ENCODE measurements at regions not wholly inside any gene's neighbourhood (a gene's known extent, or its start where the extent isn't known, plus 50 kb on each side); places are given as distances from the start of the nearest gene placed in this dataset.
A peak's percentile ranks its signal among the peaks of the same experiment; 100 is the strongest.

DNA sequence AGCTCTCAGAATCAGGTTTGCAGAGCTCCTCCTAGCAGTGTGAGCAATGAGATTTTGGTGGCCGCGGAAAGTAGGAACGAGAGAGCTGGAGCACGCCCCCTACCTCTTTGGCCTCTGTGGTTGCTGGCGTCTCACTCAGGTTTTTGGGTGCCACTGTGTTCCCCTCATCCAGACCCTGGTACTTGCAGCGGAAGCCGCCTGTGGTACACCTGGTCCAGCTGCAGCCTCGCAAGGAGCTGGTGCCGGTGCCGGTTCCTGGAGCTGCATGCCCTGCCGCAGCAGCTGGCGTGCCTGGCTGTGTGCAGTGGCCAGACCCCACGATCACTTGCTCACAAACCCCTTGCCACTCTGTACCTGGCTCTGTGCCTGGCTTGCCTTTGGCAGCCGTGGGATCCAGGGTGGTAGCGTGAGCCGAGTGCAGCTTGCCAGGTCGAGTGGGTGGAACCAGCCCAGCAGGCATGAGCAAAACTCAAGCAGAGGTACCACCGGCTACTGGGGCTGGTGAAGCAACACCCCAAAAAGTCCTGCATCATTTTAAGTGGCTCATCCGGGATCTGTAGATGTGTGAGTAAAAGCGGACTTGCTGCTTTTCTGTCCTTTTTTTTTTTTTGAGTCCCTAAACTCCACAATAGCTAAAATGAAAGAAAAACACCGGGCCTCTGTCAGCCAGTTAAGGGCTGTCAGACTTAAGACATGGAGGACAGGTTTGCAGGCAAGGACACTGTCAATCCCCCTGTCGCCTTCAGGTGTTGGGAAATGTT is 844.9 kb downstream of the KCNT2 start:
- no peaks in the 10 kb centered on the region for H3K27me3 Mint-ChIP-seq (ENCODE audit: low read depth)
- H3K4me3 Mint-ChIP-seq, result no peak overlapping the region
- no peaks in the 10 kb centered on the region for H3K4me1 Mint-ChIP-seq
- no peak overlapping the region for H3K27ac Mint-ChIP-seq
- H3K9me3 Mint-ChIP-seq, result no peaks in the 10 kb centered on the region
- TF ChIP-seq, protein P1, sequence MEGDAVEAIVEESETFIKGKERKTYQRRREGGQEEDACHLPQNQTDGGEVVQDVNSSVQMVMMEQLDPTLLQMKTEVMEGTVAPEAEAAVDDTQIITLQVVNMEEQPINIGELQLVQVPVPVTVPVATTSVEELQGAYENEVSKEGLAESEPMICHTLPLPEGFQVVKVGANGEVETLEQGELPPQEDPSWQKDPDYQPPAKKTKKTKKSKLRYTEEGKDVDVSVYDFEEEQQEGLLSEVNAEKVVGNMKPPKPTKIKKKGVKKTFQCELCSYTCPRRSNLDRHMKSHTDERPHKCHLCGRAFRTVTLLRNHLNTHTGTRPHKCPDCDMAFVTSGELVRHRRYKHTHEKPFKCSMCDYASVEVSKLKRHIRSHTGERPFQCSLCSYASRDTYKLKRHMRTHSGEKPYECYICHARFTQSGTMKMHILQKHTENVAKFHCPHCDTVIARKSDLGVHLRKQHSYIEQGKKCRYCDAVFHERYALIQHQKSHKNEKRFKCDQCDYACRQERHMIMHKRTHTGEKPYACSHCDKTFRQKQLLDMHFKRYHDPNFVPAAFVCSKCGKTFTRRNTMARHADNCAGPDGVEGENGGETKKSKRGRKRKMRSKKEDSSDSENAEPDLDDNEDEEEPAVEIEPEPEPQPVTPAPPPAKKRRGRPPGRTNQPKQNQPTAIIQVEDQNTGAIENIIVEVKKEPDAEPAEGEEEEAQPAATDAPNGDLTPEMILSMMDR (IDR thresholded peaks at IDR 0.05; ENCODE audit: unreplicated experiment in 3 of 3), result no peak
- H3K36me3 Mint-ChIP-seq (ENCODE audit: low read depth), result no peaks in the 10 kb centered on the region

- H3K9me3 Mint-ChIP-seq, result no peaks in the 10 kb centered on the region
- TF ChIP-seq, protein P1 (IDR thresholded peaks at IDR 0.05; ENCODE audit: unreplicated experiment in 3 of 3), result no peak
- no peak overlapping the region for H3K27ac Mint-ChIP-seq
- H3K4me1 Mint-ChIP-seq, result no peaks in the 10 kb centered on the region
- no peak overlapping the region for H3K4me3 Mint-ChIP-seq
- H3K36me3 Mint-ChIP-seq (ENCODE audit: low read depth), result no peaks in the 10 kb centered on the region
- no peaks in the 10 kb centered on the region for H3K27me3 Mint-ChIP-seq (ENCODE audit: low read depth)
Observed at GRCh38 chr1:195761104-195761503, 847.1 kb downstream of the KCNT2 start.

DNA sequence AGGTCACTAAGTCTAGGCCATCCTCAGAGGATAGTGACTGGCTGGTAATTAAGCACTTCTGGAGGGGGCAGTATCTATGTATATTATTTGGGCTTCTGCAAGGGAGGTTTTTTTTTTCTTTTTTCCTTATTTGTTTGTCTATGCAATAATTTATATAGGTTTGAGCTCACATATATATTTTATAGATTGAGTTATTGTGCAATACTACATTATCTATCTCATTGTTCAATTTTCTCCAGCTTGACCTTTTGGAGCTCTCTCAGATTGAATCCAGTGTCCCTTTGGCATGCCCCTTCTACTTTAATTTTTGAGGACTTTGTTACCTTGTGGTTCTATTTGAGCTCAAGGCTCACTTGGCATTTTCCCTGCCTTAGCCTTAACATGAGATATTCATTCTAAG is 852.1 kb downstream of the KCNT2 start:
- Mint-ChIP-seq H3K4me1 (no peaks in the 10 kb centered on the region), H3K27me3 (ENCODE audit: low read depth) (no peaks in the 10 kb centered on the region), H3K27ac (no peak overlapping the region), H3K9me3 (peaks cover 2% of the 10 kb centered on the region), H3K4me3 (no peak overlapping the region), H3K36me3 (ENCODE audit: low read depth) (no peaks in the 10 kb centered on the region)
- TF ChIP-seq, protein P1 (IDR thresholded peaks at IDR 0.05; ENCODE audit: unreplicated experiment in 3 of 3), result no peak

- H3K27ac Mint-ChIP-seq, result peak overlapping the region in 1 of 3 experiments; percentile 15
- no peak overlapping the region for H3K4me3 Mint-ChIP-seq
- H3K36me3 Mint-ChIP-seq (ENCODE audit: low read depth), result no peaks in the 10 kb centered on the region
- TF ChIP-seq, protein P1 (IDR thresholded peaks at IDR 0.05; ENCODE audit: unreplicated experiment in 3 of 3), result no peak
- H3K4me1 Mint-ChIP-seq, result no peaks in the 10 kb centered on the region
- H3K27me3 Mint-ChIP-seq (ENCODE audit: low read depth), result no peaks in the 10 kb centered on the region
- H3K9me3 Mint-ChIP-seq, result peaks cover 2% of the 10 kb centered on the region
Observed at GRCh38 chr1:195754874-195755273, 853.4 kb downstream of the KCNT2 start.

DNA sequence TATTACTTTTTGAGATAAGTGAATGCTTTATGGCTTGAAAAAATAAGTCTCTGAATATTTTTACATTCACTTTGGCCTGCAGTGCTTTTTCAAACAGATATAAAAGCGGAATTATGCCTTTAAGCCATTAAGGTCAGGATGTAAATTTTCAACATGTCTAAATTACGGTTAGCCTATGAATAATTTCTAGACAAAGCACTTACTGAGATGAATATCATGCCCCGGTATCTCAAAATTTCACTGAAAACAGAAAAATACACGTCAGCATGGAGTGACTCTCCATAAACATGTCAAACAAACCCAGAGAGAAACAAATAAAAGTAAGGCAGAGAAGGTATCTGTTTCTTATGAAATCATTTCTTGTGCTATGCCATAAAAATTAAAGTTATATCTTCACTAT is 853.9 kb downstream of the KCNT2 start:
- Mint-ChIP-seq H3K9me3 (peaks cover 2% of the 10 kb centered on the region), H3K36me3 (ENCODE audit: low read depth) (no peaks in the 10 kb centered on the region), H3K4me1 (no peaks in the 10 kb centered on the region), H3K27me3 (ENCODE audit: low read depth) (no peaks in the 10 kb centered on the region), H3K4me3 (no peak overlapping the region), H3K27ac (peak overlapping the region in 1 of 3 experiments; percentile 15)
- TF ChIP-seq, protein P1 (IDR thresholded peaks at IDR 0.05; ENCODE audit: unreplicated experiment in 3 of 3), result no peak

GRCh38 chr1:195748969-195749368 is 859.3 kb downstream of the KCNT2 start:
- Mint-ChIP-seq H3K27me3 (ENCODE audit: low read depth) (no peaks in the 10 kb centered on the region), H3K9me3 (peaks cover 2% of the 10 kb centered on the region), H3K27ac (no peak overlapping the region), H3K36me3 (ENCODE audit: low read depth) (no peaks in the 10 kb centered on the region), H3K4me1 (no peaks in the 10 kb centered on the region), H3K4me3 (no peak overlapping the region)
- TF ChIP-seq, protein P1 (IDR thresholded peaks at IDR 0.05; ENCODE audit: unreplicated experiment in 3 of 3), result no peak
